Calu3 (cell line): ENCODE measurements at regions not wholly inside any gene's neighbourhood (a gene's known extent, or its start where the extent isn't known, plus 50 kb on each side); places are given as distances from the start of the nearest gene placed in this dataset.

Source experiments
- BruUV-seq: library from RNA; stranded (reverse); fragments of 400-500 nt; replicated peaks from 2 replicates; lab custom pipeline; 2021; lab: Mats Ljungman, UMichigan
- CTCF ChIA-PET: fragments of 300-600 bp; sonication (Branson Sonifier 250); formaldehyde crosslinking; loops from one replicate; lab custom pipeline; 2022; ENCODE audit warnings: antibody characterized with exemption; lab: Charles Lee
- DNase-seq: peaks from one replicate; pipeline ENCODE4 v3.0.0; 2022
- H3K27ac Mint-ChIP-seq: one replicate; pipeline ENCODE4 v1.8.0; 2022; ENCODE audit warnings: mixed read lengths; ENCODE audit not compliant: unreplicated experiment
- H3K27me3 Mint-ChIP-seq: one replicate; pipeline ENCODE4 v1.8.0; 2022; ENCODE audit warnings: mixed read lengths; ENCODE audit not compliant: unreplicated experiment
- H3K36me3 Mint-ChIP-seq: one replicate; pipeline ENCODE4 v1.8.0; 2022; ENCODE audit warnings: mild to moderate bottlenecking, moderate library complexity, mixed read lengths; ENCODE audit not compliant: insufficient read depth, unreplicated experiment
- H3K4me1 Mint-ChIP-seq: one replicate; pipeline ENCODE4 v1.8.0; 2022; ENCODE audit warnings: mild to moderate bottlenecking, low read depth, mixed read lengths; ENCODE audit not compliant: unreplicated experiment
- H3K4me3 Mint-ChIP-seq: one replicate; pipeline ENCODE4 v1.8.0; 2022; ENCODE audit warnings: mild to moderate bottlenecking, low read depth, moderate library complexity, mixed read lengths; ENCODE audit not compliant: unreplicated experiment
- H3K9me3 Mint-ChIP-seq: one replicate; pipeline ENCODE4 v1.8.0; 2022; ENCODE audit warnings: low read depth, mixed read lengths; ENCODE audit not compliant: unreplicated experiment
- intact Hi-C: fragments of 100-400 bp; cut with micrococcal nuclease; formaldehyde crosslinking; loops from one replicate; pipeline ENCODE4 v1.10.0; 2022; ENCODE audit not compliant: unreplicated experiment
- TF ChIP-seq, protein P1 (sequence below): fragments of 200-600 bp; IDR thresholded peaks from one replicate; pipeline ENCODE4 v1.8.0; 2022; ENCODE audit warnings: antibody characterized with exemption; ENCODE audit not compliant: unreplicated experiment

DNA sequence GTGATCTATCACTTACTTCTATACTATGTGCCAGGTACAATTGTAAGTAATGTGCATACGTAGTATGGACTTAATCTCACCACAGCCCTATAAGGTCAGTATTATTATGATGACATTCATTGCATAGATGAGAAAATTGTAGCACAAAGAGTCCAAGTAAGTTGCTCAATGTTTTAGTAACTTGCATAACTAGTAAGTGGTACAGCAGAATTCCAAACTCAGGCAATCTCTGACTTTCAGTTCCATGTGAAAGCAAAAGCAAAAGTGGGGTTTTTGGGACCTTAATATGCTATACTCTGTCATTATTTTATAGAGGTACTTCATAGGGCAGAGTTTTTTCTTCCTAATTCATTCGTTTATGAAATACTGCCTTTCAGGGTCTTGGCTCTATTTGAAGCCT lies 188.8 kb upstream of the VEGFC start:
- Mint-ChIP-seq H3K27me3 (no peaks in the 10 kb centered on the region), H3K9me3 (no peaks in the 10 kb centered on the region), H3K27ac (no peak overlapping the region), H3K36me3 (no peaks in the 10 kb centered on the region), H3K4me3 (no peak overlapping the region), H3K4me1 (no peaks in the 10 kb centered on the region)
- CTCF ChIA-PET = interaction anchor here (0.7 kb wide), 1 partner anchor 346 kb away, joined by 3 read pairs; no protein-coding TSS in a partner anchor
- DNase-seq = no peak
- no TSS peak for BruUV-seq
- TF ChIP-seq, protein P1, sequence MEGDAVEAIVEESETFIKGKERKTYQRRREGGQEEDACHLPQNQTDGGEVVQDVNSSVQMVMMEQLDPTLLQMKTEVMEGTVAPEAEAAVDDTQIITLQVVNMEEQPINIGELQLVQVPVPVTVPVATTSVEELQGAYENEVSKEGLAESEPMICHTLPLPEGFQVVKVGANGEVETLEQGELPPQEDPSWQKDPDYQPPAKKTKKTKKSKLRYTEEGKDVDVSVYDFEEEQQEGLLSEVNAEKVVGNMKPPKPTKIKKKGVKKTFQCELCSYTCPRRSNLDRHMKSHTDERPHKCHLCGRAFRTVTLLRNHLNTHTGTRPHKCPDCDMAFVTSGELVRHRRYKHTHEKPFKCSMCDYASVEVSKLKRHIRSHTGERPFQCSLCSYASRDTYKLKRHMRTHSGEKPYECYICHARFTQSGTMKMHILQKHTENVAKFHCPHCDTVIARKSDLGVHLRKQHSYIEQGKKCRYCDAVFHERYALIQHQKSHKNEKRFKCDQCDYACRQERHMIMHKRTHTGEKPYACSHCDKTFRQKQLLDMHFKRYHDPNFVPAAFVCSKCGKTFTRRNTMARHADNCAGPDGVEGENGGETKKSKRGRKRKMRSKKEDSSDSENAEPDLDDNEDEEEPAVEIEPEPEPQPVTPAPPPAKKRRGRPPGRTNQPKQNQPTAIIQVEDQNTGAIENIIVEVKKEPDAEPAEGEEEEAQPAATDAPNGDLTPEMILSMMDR = no peak
- intact Hi-C loops = no loop called here

DNA sequence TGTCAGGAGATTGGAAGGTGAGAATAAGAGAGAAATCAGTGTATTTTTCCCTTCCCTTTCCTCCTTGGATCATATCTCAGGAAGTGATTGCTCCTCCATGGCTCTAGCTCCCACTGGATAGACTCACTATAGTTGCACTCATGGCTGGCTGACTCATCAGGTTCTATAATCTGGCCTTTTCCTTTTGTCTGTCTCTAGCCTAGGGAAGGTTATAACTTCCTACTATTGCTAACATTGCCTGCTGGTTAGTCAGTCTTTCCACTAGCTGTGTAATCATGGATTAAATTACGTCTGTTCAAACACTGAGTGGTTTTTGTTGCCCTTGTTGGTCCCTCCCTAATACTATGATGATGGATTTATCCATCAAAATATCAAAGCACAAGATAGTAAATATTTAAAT lies 195.5 kb upstream of the VEGFC start:
- CTCF ChIA-PET = no interaction called here

DNA sequence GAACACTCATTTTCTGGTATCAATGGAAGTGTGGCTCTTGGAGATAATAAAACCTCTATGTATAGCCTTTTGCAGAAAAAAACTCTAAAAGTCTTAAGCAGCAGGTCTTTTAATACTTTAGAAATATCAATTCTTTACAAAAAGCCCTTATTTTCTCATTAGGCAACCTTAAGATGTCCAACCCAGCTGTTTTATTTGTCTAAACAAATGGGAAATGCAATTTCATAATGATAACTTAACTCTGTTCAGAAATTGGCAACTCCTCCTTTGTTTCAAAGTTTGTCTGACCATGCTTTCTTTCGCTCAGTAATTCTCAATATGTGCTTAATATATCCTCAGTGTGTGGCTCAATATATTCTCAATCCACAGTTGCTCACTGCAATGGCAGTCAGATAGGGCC lies 196.5 kb upstream of the VEGFC start:
- Mint-ChIP-seq H3K27ac (no peak overlapping the region), H3K4me3 (no peak overlapping the region), H3K4me1 (no peaks in the 10 kb centered on the region), H3K36me3 (peaks cover 6% of the 10 kb centered on the region), H3K27me3 (no peaks in the 10 kb centered on the region), H3K9me3 (peaks cover 2% of the 10 kb centered on the region)
- CTCF ChIA-PET = no interaction called here
- intact Hi-C loops = no loop called here
- TF ChIP-seq, protein P1 = no peak
- no TSS peak for BruUV-seq
- DNase-seq = no peak

More for the DNA sequence above, 195.5 kb upstream of the VEGFC start:
- H3K4me3 Mint-ChIP-seq = no peak overlapping the region
- H3K36me3 Mint-ChIP-seq = peaks cover 6% of the 10 kb centered on the region
- DNase-seq = peak; percentile 36
- TF ChIP-seq, protein P1 = no peak
- peak overlapping the region; percentile 7 for H3K27ac Mint-ChIP-seq
- no peaks in the 10 kb centered on the region for H3K4me1 Mint-ChIP-seq
- H3K27me3 Mint-ChIP-seq = no peaks in the 10 kb centered on the region
- H3K9me3 Mint-ChIP-seq = peaks cover 2% of the 10 kb centered on the region
- intact Hi-C loops = no loop called here
- BruUV-seq = no TSS peak

DNA sequence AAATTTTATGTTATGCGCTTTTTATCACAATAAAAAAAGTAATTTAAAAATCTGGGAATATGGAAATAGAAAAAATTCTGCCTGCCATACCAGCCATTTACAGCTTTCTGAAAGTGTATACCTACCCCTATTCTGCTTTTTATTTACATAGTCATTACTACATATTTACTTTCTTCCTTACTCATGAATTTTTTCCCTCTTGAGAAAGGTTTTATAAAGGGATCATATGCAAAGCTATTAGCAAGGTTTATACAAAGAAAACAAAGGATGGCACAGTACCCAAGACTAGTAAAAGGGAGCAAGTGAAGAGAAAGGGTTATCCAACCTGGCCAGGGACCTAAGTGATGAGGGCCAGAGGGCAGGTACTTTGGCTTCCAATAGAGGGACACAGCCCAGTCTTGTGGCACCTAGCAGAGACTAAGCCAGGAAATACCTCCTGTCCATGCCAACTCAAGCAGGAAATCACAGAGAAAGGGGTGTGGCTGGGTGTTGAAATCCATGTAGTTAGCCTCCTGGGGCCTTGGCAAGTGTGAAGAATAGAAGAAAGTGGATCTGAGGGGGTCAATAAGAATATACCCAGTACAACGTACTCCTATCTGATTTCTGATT lies 207.3 kb upstream of the VEGFC start:
- peaks cover 2% of the 10 kb centered on the region for H3K9me3 Mint-ChIP-seq

More for the DNA sequence above, 207.3 kb upstream of the VEGFC start:
- TF ChIP-seq, protein P1 = no peak
- peak; percentile 49 for DNase-seq
- CTCF ChIA-PET = no interaction called here
- H3K27ac Mint-ChIP-seq = peak overlapping the region; percentile 69
- peaks cover 27% of the 10 kb centered on the region for H3K4me1 Mint-ChIP-seq
- H3K27me3 Mint-ChIP-seq = no peaks in the 10 kb centered on the region
- H3K4me3 Mint-ChIP-seq = no peak overlapping the region
- intact Hi-C loops = no loop called here
- H3K36me3 Mint-ChIP-seq = no peaks in the 10 kb centered on the region
- BruUV-seq = no TSS peak
